Left hindlimb (tissue), 1 donor: ENCODE measurements at regions not wholly inside any gene's neighbourhood (a gene's known extent, or its start where the extent isn't known, plus 50 kb on each side); places are given as distances from the start of the nearest gene placed in this dataset.

ENCODE experiments used
- DNase-seq: peaks from one replicate; pipeline ENCODE4 v3.0.0-alpha.2; 2018

DNA sequence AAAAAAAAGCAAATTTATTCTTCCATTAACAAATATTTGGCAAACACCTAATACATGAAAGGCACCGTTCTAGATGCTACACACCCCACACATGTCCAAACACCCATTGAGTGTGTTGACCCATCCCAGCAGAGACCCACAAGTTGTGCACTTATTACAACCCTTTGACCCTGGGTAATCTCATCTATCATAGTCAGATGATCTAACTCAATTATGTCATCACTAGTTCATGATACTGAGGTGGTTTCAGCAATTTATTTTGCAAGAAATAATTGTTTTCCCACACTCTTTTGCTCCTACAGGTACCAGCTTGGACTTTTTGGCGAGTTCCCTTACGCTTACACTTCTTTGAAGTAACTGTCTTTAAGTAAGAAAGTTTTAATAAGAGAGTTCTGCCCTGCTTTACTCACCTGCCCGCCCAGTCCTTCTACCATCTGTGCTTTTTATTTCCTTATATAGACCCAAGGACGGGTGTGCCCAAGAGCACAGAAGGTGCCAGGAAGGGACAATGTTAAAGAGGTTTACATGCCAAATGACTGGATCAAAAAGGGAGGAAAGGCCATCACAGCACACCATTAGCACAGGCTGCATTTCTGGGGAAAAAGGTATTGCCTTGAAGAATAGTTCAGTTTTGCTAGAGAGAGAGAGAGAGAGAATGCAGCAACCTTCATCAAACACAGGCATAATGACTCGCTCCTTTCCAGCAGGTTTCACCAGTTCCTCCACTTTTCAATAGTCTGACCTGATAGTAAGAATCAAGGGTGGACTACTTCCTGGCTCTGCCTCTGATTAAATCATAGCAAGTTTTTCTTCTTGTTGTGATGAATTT is 54.5 kb upstream of the ATP11B start:
- no peak for DNase-seq

- DNase-seq = no peak
These were observed 53.7 kb upstream of the ATP11B start for GRCh38 chr3:182739619-182740018.

GRCh38 chr3:182740710-182741109 is 52.6 kb upstream of the ATP11B start:
- no peak for DNase-seq

DNA sequence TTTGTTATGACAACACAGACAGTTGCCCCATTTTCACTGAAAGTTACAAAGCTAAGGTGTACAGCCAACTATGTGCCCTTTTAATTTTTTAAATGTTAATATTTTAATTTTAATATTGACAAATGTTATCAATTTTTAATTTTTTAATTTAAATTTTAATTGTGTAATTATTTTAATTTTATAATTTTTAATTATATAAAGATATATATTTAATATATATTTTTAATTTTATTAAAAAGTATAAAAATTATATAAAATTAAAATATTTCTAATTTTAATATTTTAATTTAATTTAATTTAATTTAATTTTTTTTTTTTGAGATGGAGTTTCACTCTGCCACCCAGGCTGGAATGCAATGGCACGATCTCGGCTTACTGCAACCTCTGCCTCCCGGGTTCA is 52.1 kb upstream of the ATP11B start:
- DNase-seq = no peak
